ENCODE measurements at regions not wholly inside any gene's neighbourhood (a gene's known extent, or its start where the extent isn't known, plus 50 kb on each side); places are given as distances from the start of the nearest gene placed in this dataset.

- Histone ChIP-seq H3K4me3 (ENCODE audit: low read depth in 1 of 2, low read length in 1 of 2) (no peak overlapping the region), H3K27me3 (no peaks in the 10 kb centered on the region)
- TF ChIP-seq CTCF (IDR thresholded peaks at IDR 0.05): no peak
Observed at GRCh38 chr13:70809588-70809987, 701.3 kb upstream of the KLHL1 start.

DNA sequence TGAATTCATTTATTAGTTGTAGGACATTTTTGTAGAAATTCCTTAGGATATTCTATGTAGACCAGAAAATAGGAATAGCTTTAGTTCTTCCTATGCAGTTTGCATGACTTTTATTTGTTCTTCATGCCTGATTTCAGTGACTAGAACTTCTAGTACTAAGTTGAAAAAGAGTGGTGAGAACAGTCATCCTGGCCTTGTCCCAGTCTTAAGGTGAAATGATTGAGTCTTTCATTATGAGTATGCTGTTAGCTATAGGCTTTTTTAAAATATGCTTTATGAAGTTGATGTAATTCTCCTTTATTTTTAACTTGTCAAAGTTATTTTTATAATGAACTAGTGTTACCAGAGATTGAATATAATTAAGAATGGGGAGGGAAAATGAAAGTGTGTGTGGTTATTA is 690.1 kb upstream of the KLHL1 start:
- H3K27ac ChIP-seq: no peak overlapping the region
- no peak for TF ChIP-seq CTCF (IDR thresholded peaks at IDR 0.05)
- H3K4me3 ChIP-seq (ENCODE audit: low read depth in 1 of 2, low read length in 1 of 2): no peak overlapping the region
- H3K9me3 ChIP-seq: no peaks in the 10 kb centered on the region
- no peaks in the 10 kb centered on the region for H3K4me1 ChIP-seq (ENCODE audit: control insufficient read depth in 1 of 2, insufficient read depth in 1 of 2, low read depth in 1 of 2, low read length in 1 of 2)
- H3K36me3 ChIP-seq: no peaks in the 10 kb centered on the region
- no peaks in the 10 kb centered on the region for H3K27me3 ChIP-seq

More at GRCh38 chr13:70809588-70809987, 701.3 kb upstream of the KLHL1 start:
- Histone ChIP-seq H3K9me3 (no peaks in the 10 kb centered on the region), H3K36me3 (no peaks in the 10 kb centered on the region), H3K27ac (no peak overlapping the region), H3K4me1 (ENCODE audit: control insufficient read depth in 1 of 2, insufficient read depth in 1 of 2, low read depth in 1 of 2, low read length in 1 of 2) (no peaks in the 10 kb centered on the region)

DNA sequence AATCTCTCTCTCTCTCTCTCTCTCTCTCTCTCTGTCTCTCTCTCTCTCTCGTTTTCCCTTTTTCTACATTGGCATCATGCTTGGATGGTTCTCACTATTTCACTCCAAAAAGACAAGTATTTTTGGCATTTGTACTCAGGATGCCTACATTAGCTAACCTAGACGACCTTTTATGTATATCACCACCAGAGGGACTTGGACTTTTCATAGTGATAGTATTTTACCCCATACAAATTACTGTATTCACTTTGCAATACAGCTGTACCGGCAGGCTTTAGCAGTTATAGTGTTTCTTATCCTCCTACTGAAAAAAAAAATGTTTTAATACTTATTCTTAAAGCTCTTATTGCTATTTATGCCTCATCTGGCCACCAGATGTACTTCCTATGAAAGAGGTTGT is 687.2 kb upstream of the KLHL1 start:
- Histone ChIP-seq H3K9me3 (no peaks in the 10 kb centered on the region), H3K36me3 (no peaks in the 10 kb centered on the region), H3K27ac (no peak overlapping the region), H3K4me1 (ENCODE audit: control insufficient read depth in 1 of 2, insufficient read depth in 1 of 2, low read depth in 1 of 2, low read length in 1 of 2) (no peaks in the 10 kb centered on the region), H3K4me3 (ENCODE audit: low read depth in 1 of 2, low read length in 1 of 2) (no peak overlapping the region), H3K27me3 (no peaks in the 10 kb centered on the region)
- TF ChIP-seq CTCF (IDR thresholded peaks at IDR 0.05): no peak

- no peak overlapping the region for H3K27ac ChIP-seq
- no peaks in the 10 kb centered on the region for H3K9me3 ChIP-seq
- H3K4me1 ChIP-seq (ENCODE audit: control insufficient read depth in 1 of 2, insufficient read depth in 1 of 2, low read depth in 1 of 2, low read length in 1 of 2): no peaks in the 10 kb centered on the region
- no peak overlapping the region for H3K4me3 ChIP-seq (ENCODE audit: low read depth in 1 of 2, low read length in 1 of 2)
- no peaks in the 10 kb centered on the region for H3K27me3 ChIP-seq
- TF ChIP-seq CTCF (IDR thresholded peaks at IDR 0.05): no peak
- H3K36me3 ChIP-seq: no peaks in the 10 kb centered on the region
Observed at GRCh38 chr13:70792121-70792520, 683.9 kb upstream of the KLHL1 start.

DNA sequence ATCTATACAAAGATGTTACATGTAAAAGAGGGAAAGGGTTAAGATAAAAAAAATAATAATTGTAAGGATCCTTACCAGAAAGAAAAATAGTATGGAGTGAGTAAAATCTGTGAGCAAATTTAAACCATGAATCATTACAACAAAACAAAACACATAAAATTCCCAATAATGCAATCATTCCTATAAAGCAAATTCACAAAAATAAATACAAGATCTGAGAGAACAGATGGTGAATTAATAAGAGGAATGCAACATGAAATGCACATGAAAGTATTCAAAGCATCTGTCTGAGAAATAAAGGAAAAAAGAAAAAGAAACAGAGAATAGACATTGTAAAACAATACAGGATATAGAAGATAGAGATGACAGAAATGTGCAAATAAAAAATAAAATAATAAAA is 681.5 kb upstream of the KLHL1 start:
- H3K4me3 ChIP-seq (ENCODE audit: low read depth in 1 of 2, low read length in 1 of 2): no peak overlapping the region
- no peaks in the 10 kb centered on the region for H3K9me3 ChIP-seq
- no peak overlapping the region for H3K27ac ChIP-seq
- no peak for TF ChIP-seq CTCF (IDR thresholded peaks at IDR 0.05)
- no peaks in the 10 kb centered on the region for H3K4me1 ChIP-seq (ENCODE audit: control insufficient read depth in 1 of 2, insufficient read depth in 1 of 2, low read depth in 1 of 2, low read length in 1 of 2)
- H3K36me3 ChIP-seq: no peaks in the 10 kb centered on the region
- H3K27me3 ChIP-seq: no peaks in the 10 kb centered on the region

DNA sequence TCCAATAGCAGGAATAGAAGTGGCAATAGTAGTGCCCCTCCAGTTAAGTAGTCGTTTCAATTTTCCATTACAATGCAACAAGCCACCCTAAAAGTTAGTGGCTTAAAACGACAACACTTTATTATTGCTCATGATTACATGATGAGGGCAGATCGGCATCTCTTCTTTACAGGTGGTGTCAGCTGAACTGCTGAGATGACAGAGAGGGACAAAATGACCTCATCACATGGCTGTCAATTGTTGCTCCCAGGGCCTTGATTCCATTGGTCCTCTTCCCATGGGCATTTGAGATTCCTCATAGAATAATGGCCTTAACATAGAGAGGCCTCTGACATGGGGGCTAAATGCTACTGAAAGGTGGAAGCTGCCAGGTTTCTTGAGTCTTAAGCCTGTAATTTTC is 679.8 kb upstream of the KLHL1 start:
- Histone ChIP-seq H3K27ac (no peak overlapping the region), H3K4me3 (ENCODE audit: low read depth in 1 of 2, low read length in 1 of 2) (no peak overlapping the region), H3K27me3 (no peaks in the 10 kb centered on the region), H3K9me3 (no peaks in the 10 kb centered on the region), H3K4me1 (ENCODE audit: control insufficient read depth in 1 of 2, insufficient read depth in 1 of 2, low read depth in 1 of 2, low read length in 1 of 2) (no peaks in the 10 kb centered on the region), H3K36me3 (no peaks in the 10 kb centered on the region)
- no peak for TF ChIP-seq CTCF (IDR thresholded peaks at IDR 0.05)
